ENCODE measurements at regions not wholly inside any gene's neighbourhood (a gene's known extent, or its start where the extent isn't known, plus 50 kb on each side); places are given as distances from the start of the nearest gene placed in this dataset.

- Histone ChIP-seq H3K9me3 (ENCODE audit: low read length) (no peaks in the 10 kb centered on the region), H3K4me1 (ENCODE audit: insufficient read depth, low read length, poor library complexity, severe bottlenecking) (peaks cover 71% of the 10 kb centered on the region), H3K27ac (ENCODE audit: low read depth, low read length, poor library complexity, severe bottlenecking) (peak overlapping the region; percentile 64), H3K9me2 (ENCODE audit: insufficient read depth, low read length) (no peaks in the 10 kb centered on the region), H3K4me2 (ENCODE audit: low read length) (peak overlapping the region; percentile 53), H3K4me3 (ENCODE audit: low read depth, low read length, poor library complexity, severe bottlenecking) (peak overlapping the region; percentile 10), H2AFZ (ENCODE audit: low read length) (peak overlapping the region; percentile 60; the same call in 1 of the 2 replicates), H4K20me1 (ENCODE audit: insufficient read depth, low read length) (no peaks in the 10 kb centered on the region), H3K36me3 (ENCODE audit: insufficient read depth, low read length) (no peaks in the 10 kb centered on the region), H3K79me2 (ENCODE audit: insufficient read depth, low read depth, low read length) (no peaks in the 10 kb centered on the region)
- no peak for TF ChIP-seq EZH2phosphoT487 (IDR thresholded peaks at IDR 0.05; ENCODE audit: borderline replicate concordance, low read depth, low read length)
- TF ChIP-seq, protein P1, sequence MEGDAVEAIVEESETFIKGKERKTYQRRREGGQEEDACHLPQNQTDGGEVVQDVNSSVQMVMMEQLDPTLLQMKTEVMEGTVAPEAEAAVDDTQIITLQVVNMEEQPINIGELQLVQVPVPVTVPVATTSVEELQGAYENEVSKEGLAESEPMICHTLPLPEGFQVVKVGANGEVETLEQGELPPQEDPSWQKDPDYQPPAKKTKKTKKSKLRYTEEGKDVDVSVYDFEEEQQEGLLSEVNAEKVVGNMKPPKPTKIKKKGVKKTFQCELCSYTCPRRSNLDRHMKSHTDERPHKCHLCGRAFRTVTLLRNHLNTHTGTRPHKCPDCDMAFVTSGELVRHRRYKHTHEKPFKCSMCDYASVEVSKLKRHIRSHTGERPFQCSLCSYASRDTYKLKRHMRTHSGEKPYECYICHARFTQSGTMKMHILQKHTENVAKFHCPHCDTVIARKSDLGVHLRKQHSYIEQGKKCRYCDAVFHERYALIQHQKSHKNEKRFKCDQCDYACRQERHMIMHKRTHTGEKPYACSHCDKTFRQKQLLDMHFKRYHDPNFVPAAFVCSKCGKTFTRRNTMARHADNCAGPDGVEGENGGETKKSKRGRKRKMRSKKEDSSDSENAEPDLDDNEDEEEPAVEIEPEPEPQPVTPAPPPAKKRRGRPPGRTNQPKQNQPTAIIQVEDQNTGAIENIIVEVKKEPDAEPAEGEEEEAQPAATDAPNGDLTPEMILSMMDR (conservative IDR thresholded peaks at IDR 0.05; ENCODE audit: low read length): peak; percentile 84
- DNase-seq (ENCODE audit: low spot score): peak; percentile 94
- no TSS peak for BruUV-seq (replicated peaks)
- POLR2A ChIA-PET: interaction anchor here (1.2 to 9.8 kb wide), 5 partner anchors 10 to 405 kb away, joined by 3 to 136 read pairs (median 4); partner anchors contain the start of gene ADAMTS6
- intact Hi-C loops (cut with micrococcal nuclease; ENCODE audit: unreplicated experiment): loop anchor here (2.0 to 10.0 kb wide), 2 partner anchors 406 to 1068 kb away; partner anchors contain the start of gene SREK1
- CTCF ChIA-PET (ENCODE audit: unreplicated experiment): interaction anchor here (0.8 kb wide), 1 partner anchor 11 kb away, joined by 3 read pairs; no protein-coding TSS in a partner anchor
Measured at GRCh38 chr5:65076251-65076869, 307.6 kb downstream of the CWC27 start.

DNA sequence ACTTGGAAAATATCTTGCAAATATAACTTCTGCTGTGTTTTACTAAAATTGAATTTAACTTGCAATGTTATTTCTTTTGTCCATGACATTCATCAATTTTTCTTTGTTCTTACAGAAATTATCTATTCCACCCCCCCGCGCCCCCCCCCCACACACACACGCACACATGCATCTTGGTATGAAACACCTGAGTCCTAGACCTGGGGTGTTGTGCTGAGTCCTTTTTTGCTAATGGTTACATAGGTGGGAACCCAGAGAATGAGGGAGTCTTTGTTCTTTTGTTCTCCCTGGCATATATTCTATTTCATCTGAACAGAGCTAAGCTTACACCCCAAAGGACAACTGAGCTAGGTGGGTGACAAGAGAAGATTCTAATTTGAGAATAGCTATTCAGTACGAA lies 308.9 kb downstream of the CWC27 start:
- no TSS peak for BruUV-seq (replicated peaks)
- Histone ChIP-seq H2AFZ (ENCODE audit: low read length) (no peak overlapping the region), H3K79me2 (ENCODE audit: insufficient read depth, low read depth, low read length) (no peaks in the 10 kb centered on the region), H3K4me3 (ENCODE audit: low read depth, low read length, poor library complexity, severe bottlenecking) (no peak overlapping the region), H3K27ac (ENCODE audit: low read depth, low read length, poor library complexity, severe bottlenecking) (no peak overlapping the region), H3K36me3 (ENCODE audit: insufficient read depth, low read length) (no peaks in the 10 kb centered on the region), H3K9me2 (ENCODE audit: insufficient read depth, low read length) (no peaks in the 10 kb centered on the region), H4K20me1 (ENCODE audit: insufficient read depth, low read length) (no peaks in the 10 kb centered on the region), H3K9me3 (ENCODE audit: low read length) (no peaks in the 10 kb centered on the region), H3K4me1 (ENCODE audit: insufficient read depth, low read length, poor library complexity, severe bottlenecking) (peaks cover 58% of the 10 kb centered on the region), H3K4me2 (ENCODE audit: low read length) (no peak overlapping the region)
- no peak for TF ChIP-seq EZH2phosphoT487 (IDR thresholded peaks at IDR 0.05; ENCODE audit: borderline replicate concordance, low read depth, low read length)
- TF ChIP-seq, protein P1 (conservative IDR thresholded peaks at IDR 0.05; ENCODE audit: low read length): no peak
- no peak for DNase-seq (ENCODE audit: low spot score)
- CTCF ChIA-PET (ENCODE audit: unreplicated experiment): no interaction called here
- POLR2A ChIA-PET: interaction anchor here (0.6 to 1.2 kb wide), 3 partner anchors 47 to 104 kb away, joined by 3 to 4 read pairs (median 3); no protein-coding TSS in a partner anchor
- intact Hi-C loops (cut with micrococcal nuclease; ENCODE audit: unreplicated experiment): loop anchor here (2.0 to 10.0 kb wide), 2 partner anchors 405 to 1067 kb away; partner anchors contain the start of gene SREK1

GRCh38 chr5:65078331-65078730 lies 309.6 kb downstream of the CWC27 start:
- no peak overlapping the region for H3K4me2 ChIP-seq (ENCODE audit: low read length)
- no TSS peak for BruUV-seq (replicated peaks)
- H3K9me3 ChIP-seq (ENCODE audit: low read length): no peaks in the 10 kb centered on the region
- intact Hi-C loops (cut with micrococcal nuclease; ENCODE audit: unreplicated experiment): loop anchor here (10.0 kb wide), 1 partner anchor 1066 kb away; the partner anchor contains the start of gene SREK1
- TF ChIP-seq, protein P1 (conservative IDR thresholded peaks at IDR 0.05; ENCODE audit: low read length): no peak
- TF ChIP-seq EZH2phosphoT487 (IDR thresholded peaks at IDR 0.05; ENCODE audit: borderline replicate concordance, low read depth, low read length): no peak
- POLR2A ChIA-PET: interaction anchor here (1.0 to 1.2 kb wide), 3 partner anchors 25 to 402 kb away, joined by 3 read pairs; no protein-coding TSS in a partner anchor
- H3K9me2 ChIP-seq (ENCODE audit: insufficient read depth, low read length): no peaks in the 10 kb centered on the region
- CTCF ChIA-PET (ENCODE audit: unreplicated experiment): no interaction called here
- H3K27ac ChIP-seq (ENCODE audit: low read depth, low read length, poor library complexity, severe bottlenecking): no peak overlapping the region
- no peak for DNase-seq (ENCODE audit: low spot score)
- no peaks in the 10 kb centered on the region for H3K36me3 ChIP-seq (ENCODE audit: insufficient read depth, low read length)
- H3K79me2 ChIP-seq (ENCODE audit: insufficient read depth, low read depth, low read length): no peaks in the 10 kb centered on the region
- H4K20me1 ChIP-seq (ENCODE audit: insufficient read depth, low read length): no peaks in the 10 kb centered on the region
- no peak overlapping the region for H2AFZ ChIP-seq (ENCODE audit: low read length)
- H3K4me1 ChIP-seq (ENCODE audit: insufficient read depth, low read length, poor library complexity, severe bottlenecking): peaks cover 51% of the 10 kb centered on the region
- H3K4me3 ChIP-seq (ENCODE audit: low read depth, low read length, poor library complexity, severe bottlenecking): no peak overlapping the region
